ENCODE measurements at regions not wholly inside any gene's neighbourhood (a gene's known extent, or its start where the extent isn't known, plus 50 kb on each side); places are given as distances from the start of the nearest gene placed in this dataset.

DNA sequence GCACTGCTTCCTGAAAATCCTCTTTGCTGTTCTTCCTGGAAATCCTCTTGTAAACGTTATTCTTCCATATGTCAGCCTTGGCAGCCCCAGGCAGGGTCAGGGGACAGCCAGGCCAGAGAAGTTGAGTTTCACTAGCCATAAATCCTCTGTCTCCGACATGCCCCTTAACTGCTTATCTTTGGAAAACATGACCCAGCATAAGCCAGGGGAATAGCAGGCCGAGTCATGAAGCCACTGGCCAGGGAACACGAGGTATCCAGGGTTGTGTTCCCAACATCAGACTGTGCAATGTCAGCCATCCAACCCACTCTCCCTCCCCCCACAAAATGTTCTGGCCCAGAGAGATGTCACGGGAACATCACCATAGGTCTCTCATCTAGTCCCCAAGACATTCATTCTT lies 453.9 kb downstream of the MED13L start:
- no peak for DNase-seq
- Histone ChIP-seq H3K36me3 (no peaks in the 10 kb centered on the region), H3K27me3 (no peaks in the 10 kb centered on the region), H3K4me1 (no peaks in the 10 kb centered on the region), H3K27ac (no peak overlapping the region), H3K9me3 (no peaks in the 10 kb centered on the region), H3K4me3 (no peak overlapping the region)
- in situ Hi-C loops (cut with MboI; ENCODE audit: low pct_ligation_motif_present in 1 of 4, low pct_unique_long_range_greater_than_20kb in 1 of 4, low sequenced_read_pairs in 3 of 4): no loop called here
- TF ChIP-seq POLR2A (IDR thresholded peaks at IDR 0.05) (no peak), EP300 (IDR thresholded peaks at IDR 0.05; ENCODE audit: low read depth) (no peak), POLR2AphosphoS5 (IDR thresholded peaks at IDR 0.05) (no peak)
- TF ChIP-seq, protein P1, sequence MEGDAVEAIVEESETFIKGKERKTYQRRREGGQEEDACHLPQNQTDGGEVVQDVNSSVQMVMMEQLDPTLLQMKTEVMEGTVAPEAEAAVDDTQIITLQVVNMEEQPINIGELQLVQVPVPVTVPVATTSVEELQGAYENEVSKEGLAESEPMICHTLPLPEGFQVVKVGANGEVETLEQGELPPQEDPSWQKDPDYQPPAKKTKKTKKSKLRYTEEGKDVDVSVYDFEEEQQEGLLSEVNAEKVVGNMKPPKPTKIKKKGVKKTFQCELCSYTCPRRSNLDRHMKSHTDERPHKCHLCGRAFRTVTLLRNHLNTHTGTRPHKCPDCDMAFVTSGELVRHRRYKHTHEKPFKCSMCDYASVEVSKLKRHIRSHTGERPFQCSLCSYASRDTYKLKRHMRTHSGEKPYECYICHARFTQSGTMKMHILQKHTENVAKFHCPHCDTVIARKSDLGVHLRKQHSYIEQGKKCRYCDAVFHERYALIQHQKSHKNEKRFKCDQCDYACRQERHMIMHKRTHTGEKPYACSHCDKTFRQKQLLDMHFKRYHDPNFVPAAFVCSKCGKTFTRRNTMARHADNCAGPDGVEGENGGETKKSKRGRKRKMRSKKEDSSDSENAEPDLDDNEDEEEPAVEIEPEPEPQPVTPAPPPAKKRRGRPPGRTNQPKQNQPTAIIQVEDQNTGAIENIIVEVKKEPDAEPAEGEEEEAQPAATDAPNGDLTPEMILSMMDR (IDR thresholded peaks at IDR 0.05): no peak
- 32 to 57% methylated on average over 3 to 5 of the region's 5 CpGs for WGBS, 2 donors (ENCODE audit: low coverage in 1 of 2)
- intact Hi-C loops (cut with DNase I; ENCODE audit: low total_unique reads): no loop called here

DNA sequence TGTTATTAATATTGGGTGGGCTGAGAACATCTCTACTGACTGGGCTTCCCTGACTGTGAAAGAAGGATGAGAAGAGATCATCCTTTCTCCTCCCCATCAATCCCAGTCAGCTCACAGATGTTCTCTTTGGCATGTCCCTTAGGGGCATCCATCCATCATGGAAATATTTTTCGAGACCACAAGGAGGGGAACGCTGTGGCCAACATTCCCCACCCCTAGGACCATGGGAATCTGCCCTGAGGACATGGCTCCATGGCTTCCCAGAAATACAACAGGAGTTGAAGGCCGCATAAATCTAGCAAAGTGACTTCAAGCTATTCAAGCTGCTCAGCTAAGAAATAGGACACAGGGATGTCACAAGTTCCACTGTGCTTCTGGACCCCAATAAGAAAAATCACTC lies 456.8 kb downstream of the MED13L start:
- in situ Hi-C loops (cut with MboI; ENCODE audit: low pct_ligation_motif_present in 1 of 4, low pct_unique_long_range_greater_than_20kb in 1 of 4, low sequenced_read_pairs in 3 of 4): no loop called here
- TF ChIP-seq EP300 (IDR thresholded peaks at IDR 0.05; ENCODE audit: low read depth) (no peak), POLR2AphosphoS5 (IDR thresholded peaks at IDR 0.05) (no peak), POLR2A (IDR thresholded peaks at IDR 0.05) (no peak)
- TF ChIP-seq, protein P1 (IDR thresholded peaks at IDR 0.05): no peak

DNA sequence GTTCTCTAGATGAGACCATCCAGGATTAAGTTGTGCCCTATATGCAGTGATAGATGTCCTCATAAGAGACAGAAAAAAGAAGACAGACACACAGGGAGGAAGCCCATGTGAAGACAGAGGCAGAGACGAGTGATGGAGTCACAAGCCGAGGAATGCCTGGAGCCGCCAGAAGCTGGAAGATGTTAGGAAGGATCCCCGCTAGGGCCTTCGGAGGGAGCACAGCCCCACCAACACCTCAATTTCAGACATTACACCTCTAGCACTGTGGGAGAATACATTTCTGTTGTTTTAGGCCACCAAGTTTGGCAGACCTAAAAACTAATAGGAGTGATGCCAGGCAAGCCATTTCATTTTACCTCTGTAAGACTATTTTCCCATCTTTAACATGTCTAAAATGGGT lies 458.5 kb downstream of the MED13L start:
- Histone ChIP-seq H3K4me3 (no peak overlapping the region), H3K27ac (no peak overlapping the region), H3K4me1 (no peaks in the 10 kb centered on the region), H3K27me3 (no peaks in the 10 kb centered on the region), H3K9me3 (no peaks in the 10 kb centered on the region), H3K36me3 (no peaks in the 10 kb centered on the region)
- intact Hi-C loops (cut with DNase I; ENCODE audit: low total_unique reads) (no loop called here), in situ Hi-C loops (cut with MboI; ENCODE audit: low pct_ligation_motif_present in 1 of 4, low pct_unique_long_range_greater_than_20kb in 1 of 4, low sequenced_read_pairs in 3 of 4) (no loop called here)
- WGBS, 2 donors (ENCODE audit: low coverage in 1 of 2): 70 to 92% methylated on average over 4 to 5 of the region's 5 CpGs
- TF ChIP-seq POLR2AphosphoS5 (IDR thresholded peaks at IDR 0.05) (no peak), EP300 (IDR thresholded peaks at IDR 0.05; ENCODE audit: low read depth) (no peak), POLR2A (IDR thresholded peaks at IDR 0.05) (no peak)
- TF ChIP-seq, protein P1 (IDR thresholded peaks at IDR 0.05): no peak
- DNase-seq: no peak

More for the DNA sequence above, 456.8 kb downstream of the MED13L start:
- no peaks in the 10 kb centered on the region for H3K36me3 ChIP-seq
- no peak for DNase-seq
- H3K27ac ChIP-seq: no peak overlapping the region
- H3K4me1 ChIP-seq: no peaks in the 10 kb centered on the region
- intact Hi-C loops (cut with DNase I; ENCODE audit: low total_unique reads): no loop called here
- H3K4me3 ChIP-seq: no peak overlapping the region
- H3K27me3 ChIP-seq: no peaks in the 10 kb centered on the region
- H3K9me3 ChIP-seq: no peaks in the 10 kb centered on the region
- 60 to 62% methylated on average over 2 to 3 of the region's 3 CpGs for WGBS, 2 donors (ENCODE audit: low coverage in 1 of 2)

DNA sequence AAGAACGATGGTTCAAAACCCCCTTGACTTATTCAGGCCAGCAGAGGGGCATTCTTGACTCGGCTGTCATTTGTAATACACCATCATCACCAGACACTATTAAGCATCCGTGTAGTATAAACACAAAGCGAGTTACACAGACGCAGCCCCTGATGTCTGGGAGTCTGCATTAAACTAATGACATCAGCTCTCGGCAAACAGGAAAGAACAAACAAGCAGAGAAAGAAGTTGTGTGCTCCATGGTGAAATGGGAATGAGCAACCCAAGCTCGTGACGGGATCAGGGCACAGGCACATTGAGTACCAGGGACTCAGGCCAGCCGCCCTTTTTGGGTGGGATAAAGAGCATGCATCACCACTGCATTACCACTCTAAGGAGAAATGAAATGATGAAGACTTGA lies 460.1 kb downstream of the MED13L start:
- Histone ChIP-seq H3K4me3 (no peak overlapping the region), H3K27me3 (no peaks in the 10 kb centered on the region), H3K4me1 (peaks cover 0 to 5% (median 0%) of the 10 kb centered on the region in 4 donors), H3K36me3 (no peaks in the 10 kb centered on the region), H3K27ac (no peak overlapping the region), H3K9me3 (no peaks in the 10 kb centered on the region)
- in situ Hi-C loops (cut with MboI; ENCODE audit: low pct_ligation_motif_present in 1 of 4, low pct_unique_long_range_greater_than_20kb in 1 of 4, low sequenced_read_pairs in 3 of 4) (no loop called here), intact Hi-C loops (cut with DNase I; ENCODE audit: low total_unique reads) (no loop called here)
- DNase-seq: no peak
- WGBS, 2 donors (ENCODE audit: low coverage in 1 of 2): 61 to 81% methylated on average over 8 to 9 of the region's 9 CpGs
- TF ChIP-seq, protein P1 (IDR thresholded peaks at IDR 0.05): no peak
- TF ChIP-seq POLR2AphosphoS5 (IDR thresholded peaks at IDR 0.05) (no peak), EP300 (IDR thresholded peaks at IDR 0.05; ENCODE audit: low read depth) (no peak), POLR2A (IDR thresholded peaks at IDR 0.05) (no peak)
